22Rv1 (cell line): ENCODE measurements at regions not wholly inside any gene's neighbourhood (a gene's known extent, or its start where the extent isn't known, plus 50 kb on each side); places are given as distances from the start of the nearest gene placed in this dataset.
A peak's percentile ranks its signal among the peaks of the same experiment; 100 is the strongest.

ENCODE experiments used
- H3K27ac ChIP-seq: fragments of 450-650 bp; 2 replicates; pipeline ENCODE4 v1.5.1; 2017
- ZFX ChIP-seq: fragments of 450-650 bp; IDR thresholded peaks from 2 replicates; pipeline ENCODE4 v1.6.1; 2017; ENCODE audit warnings: antibody characterized with exemption, borderline replicate concordance
- TF ChIP-seq, protein P1 (sequence below): fragments of 450-650 bp; IDR thresholded peaks from 2 replicates; pipeline ENCODE4 v1.5.1; 2017; ENCODE audit warnings: mild to moderate bottlenecking

DNA sequence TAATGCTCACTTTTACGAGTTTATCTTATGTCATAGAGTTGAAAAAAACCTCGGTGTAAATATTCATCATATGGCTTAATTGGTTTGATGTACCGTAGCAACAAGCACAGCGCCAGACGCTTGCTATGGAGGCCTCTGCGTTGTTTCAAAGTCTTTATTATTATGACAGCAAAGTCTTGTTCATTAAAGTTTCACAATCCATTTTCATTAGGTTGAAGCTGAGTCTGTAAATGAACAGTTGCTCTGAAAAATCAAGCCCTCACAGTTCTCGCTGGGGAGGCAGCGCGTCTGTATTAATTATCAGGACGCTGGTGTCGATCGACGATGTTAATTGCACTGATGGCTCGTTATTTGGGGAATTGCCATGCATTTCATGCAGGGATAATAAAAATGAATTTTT is 185.6 kb downstream of the INSC start:
- TF ChIP-seq, protein P1, sequence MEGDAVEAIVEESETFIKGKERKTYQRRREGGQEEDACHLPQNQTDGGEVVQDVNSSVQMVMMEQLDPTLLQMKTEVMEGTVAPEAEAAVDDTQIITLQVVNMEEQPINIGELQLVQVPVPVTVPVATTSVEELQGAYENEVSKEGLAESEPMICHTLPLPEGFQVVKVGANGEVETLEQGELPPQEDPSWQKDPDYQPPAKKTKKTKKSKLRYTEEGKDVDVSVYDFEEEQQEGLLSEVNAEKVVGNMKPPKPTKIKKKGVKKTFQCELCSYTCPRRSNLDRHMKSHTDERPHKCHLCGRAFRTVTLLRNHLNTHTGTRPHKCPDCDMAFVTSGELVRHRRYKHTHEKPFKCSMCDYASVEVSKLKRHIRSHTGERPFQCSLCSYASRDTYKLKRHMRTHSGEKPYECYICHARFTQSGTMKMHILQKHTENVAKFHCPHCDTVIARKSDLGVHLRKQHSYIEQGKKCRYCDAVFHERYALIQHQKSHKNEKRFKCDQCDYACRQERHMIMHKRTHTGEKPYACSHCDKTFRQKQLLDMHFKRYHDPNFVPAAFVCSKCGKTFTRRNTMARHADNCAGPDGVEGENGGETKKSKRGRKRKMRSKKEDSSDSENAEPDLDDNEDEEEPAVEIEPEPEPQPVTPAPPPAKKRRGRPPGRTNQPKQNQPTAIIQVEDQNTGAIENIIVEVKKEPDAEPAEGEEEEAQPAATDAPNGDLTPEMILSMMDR, result no peak
- no peak for TF ChIP-seq ZFX
- no peak overlapping the region for H3K27ac ChIP-seq

DNA sequence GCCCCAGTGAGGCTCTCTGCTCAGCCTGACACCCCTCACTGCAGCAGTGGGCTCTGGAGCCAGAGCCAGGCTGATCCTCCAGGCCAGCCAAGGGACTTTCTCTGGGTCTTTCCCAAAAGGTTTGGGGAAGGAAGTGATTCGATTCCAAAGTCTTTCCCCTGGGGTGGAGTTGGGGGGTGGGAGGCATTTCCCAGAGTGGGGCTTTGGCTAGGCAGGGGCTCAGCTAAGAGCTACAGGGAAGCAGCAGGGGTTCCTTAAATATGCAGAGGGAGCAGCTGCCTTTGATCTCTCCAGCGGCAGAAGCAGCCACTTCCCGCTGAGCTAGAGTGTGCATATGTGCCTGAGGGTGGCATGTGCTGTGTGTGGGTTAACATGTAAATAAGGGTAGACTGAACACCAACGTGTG is 192.9 kb downstream of the INSC start:
- no peak for TF ChIP-seq ZFX
- H3K27ac ChIP-seq, result no peak overlapping the region

DNA sequence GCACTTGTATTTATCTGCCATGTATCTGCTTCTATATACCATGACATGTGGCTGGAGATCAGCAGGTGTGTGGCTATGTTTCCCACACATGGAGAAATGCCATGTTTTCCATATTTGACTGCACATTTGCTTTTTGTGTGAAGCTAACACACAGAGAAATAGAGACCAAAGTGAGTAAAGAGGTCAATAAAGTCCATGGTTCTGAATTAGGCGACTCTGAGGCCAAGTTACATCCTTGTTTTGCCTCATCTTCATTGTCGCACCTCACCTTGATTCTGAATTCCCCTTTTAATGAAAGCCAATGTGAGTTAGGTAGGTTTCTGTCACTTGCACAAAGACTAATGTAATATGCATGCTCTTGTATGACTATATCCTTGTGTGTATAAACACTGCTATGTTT is 194.1 kb downstream of the INSC start:
- no peak for TF ChIP-seq ZFX
- TF ChIP-seq, protein P1, result no peak

DNA sequence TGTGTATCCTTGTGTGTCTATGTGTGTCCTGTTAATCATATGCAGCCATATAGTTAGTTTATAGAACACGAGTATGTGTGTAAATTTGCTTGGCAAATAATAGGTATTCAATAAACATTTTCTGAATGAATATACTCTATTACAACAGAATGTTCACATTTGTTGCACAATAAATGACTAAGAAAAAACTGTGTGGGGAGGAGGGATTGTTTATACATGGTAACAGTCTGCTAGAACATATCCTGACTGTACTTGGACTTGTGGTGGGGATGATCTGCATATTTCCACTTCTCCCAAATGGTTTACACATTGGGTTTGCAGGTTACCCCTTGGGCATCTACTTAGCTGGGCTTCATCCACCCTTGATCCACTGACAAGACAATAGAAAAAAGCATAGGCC is 194.6 kb downstream of the INSC start:
- H3K27ac ChIP-seq, result no peak overlapping the region

More for the DNA sequence above, 194.1 kb downstream of the INSC start:
- H3K27ac ChIP-seq, result no peak overlapping the region

DNA sequence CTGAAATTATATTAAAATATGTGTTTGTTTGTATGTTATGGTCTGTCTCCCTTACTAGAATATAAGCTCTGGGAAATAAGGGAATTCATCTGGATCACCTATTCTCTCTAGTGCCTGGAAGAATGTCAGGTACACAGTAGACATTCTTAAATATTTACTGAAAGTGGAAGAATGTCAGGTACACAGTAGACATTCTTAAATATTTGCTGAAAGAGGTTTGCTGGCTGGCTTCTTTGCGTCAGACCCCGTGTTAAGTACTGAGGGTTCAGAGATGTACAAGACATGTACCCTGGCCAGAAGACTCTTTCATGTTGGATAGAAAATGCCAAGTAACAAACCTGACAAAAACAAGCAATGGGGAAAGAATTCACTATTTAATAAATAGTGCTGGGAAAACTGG is 199.1 kb downstream of the INSC start:
- no peak overlapping the region for H3K27ac ChIP-seq
- TF ChIP-seq ZFX, result no peak
- TF ChIP-seq, protein P1, result no peak

More for the DNA sequence above, 194.6 kb downstream of the INSC start:
- TF ChIP-seq ZFX, result no peak
- TF ChIP-seq, protein P1, result no peak

DNA sequence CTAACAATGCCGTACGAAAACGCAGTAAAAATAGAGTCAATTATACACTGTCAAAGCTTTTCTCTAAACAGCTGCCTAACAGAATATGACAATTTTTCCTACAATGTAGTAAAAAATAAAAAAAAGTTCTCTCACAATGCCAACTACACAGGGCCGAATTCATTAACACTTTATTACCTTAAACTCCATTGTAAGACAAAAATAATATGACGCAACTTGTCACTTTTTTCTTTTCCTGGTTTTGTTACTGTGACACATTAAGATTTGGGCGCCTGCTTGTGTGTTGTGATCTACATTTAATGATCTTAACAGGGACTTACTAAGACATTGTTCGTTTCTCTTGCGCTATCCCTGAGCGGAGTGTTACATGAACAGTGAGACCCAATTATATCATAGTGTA is 204.1 kb downstream of the INSC start:
- no peak for TF ChIP-seq ZFX
- TF ChIP-seq, protein P1, result no peak
- no peak overlapping the region for H3K27ac ChIP-seq

DNA sequence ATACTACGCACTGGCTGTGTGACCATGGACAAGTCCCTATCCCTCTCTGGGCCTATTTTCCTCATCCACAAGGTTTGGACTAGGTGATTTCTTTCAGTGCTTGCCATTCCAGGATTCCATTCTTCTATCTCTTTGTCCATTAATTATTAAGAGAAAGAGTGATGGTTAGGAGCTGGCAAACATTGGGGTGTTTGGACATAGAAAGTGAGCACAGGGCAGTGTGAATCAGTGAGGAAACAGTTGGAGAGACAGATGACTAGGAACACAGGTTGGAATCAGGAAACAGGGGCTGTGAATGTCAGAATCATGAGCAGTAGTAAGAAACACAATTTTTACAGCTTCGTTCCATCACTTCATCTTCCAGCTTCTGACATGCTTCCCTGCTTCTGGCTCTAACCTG is 211.8 kb downstream of the INSC start:
- no peak overlapping the region for H3K27ac ChIP-seq
- TF ChIP-seq, protein P1, result no peak

DNA sequence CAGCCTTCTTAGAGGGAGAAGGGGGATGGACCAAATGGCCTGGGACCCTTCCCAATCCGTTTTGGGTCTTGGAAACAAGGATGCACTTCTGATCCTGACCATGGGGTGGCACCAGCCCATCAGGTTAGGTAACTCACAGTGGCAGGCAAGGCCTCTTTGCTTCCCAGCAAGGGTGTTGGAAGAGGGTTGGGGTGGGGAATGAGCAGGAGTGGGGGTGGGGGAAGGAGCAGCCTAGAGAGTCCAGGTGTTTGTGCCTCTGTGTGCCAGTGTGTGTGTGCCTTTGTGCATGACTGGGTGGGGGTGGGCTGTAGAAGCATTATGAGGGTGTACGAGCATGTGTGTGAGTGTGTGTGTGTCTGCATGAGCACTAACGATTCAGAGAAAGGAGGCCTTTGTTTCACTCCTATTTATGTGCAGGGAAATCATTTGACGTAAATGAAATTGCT is 213.1 kb downstream of the INSC start:
- TF ChIP-seq ZFX, result no peak
- TF ChIP-seq, protein P1, result peak; percentile 80
- H3K27ac ChIP-seq, result no peak overlapping the region
